Vagina (tissue), 2 donors: ENCODE measurements at regions not wholly inside any gene's neighbourhood (a gene's known extent, or its start where the extent isn't known, plus 50 kb on each side); places are given as distances from the start of the nearest gene placed in this dataset.

Source experiments
- POLR2A ChIP-seq, 2 donors: fragments of 450-650 bp; IDR thresholded peaks; one replicate each; pipeline ENCODE4 v1.6.1; 2017; ENCODE audit warnings: antibody characterized with exemption in 2 of 2, mild to moderate bottlenecking in 2 of 2, moderate library complexity in 2 of 2
- TF ChIP-seq, protein P1 (sequence below), 3 experiments: fragments of 450-650 bp in 2 of 3; fragments of 200-600 bp in 1 of 3; sonication (generic) in 1 of 3; IDR thresholded peaks; one replicate each; pipeline ENCODE4 v1.5.1; 2017 to 2019; ENCODE audit warnings: antibody characterized with exemption in 3 of 3, mild to moderate bottlenecking in 2 of 3, moderate library complexity in 2 of 3

DNA sequence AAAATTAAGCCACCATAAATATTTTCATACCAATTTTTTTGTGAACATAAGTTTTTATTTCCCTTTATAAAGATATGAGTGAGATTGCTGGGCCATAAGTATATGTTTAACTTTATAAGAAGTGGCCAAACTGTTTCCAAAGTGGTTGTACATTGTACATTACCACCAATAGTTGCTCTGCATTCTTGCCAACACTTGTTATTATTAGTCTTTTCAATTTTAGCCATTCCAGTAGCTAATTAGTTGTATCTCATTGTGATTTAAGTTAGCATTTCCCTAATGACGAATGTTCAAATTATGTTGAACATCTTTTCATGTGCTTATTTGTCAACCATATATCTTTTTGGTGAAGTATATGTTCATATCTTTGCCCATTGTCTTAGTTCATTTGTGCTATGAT lies 64.0 kb upstream of the DNAH14 start:
- TF ChIP-seq, protein P1, sequence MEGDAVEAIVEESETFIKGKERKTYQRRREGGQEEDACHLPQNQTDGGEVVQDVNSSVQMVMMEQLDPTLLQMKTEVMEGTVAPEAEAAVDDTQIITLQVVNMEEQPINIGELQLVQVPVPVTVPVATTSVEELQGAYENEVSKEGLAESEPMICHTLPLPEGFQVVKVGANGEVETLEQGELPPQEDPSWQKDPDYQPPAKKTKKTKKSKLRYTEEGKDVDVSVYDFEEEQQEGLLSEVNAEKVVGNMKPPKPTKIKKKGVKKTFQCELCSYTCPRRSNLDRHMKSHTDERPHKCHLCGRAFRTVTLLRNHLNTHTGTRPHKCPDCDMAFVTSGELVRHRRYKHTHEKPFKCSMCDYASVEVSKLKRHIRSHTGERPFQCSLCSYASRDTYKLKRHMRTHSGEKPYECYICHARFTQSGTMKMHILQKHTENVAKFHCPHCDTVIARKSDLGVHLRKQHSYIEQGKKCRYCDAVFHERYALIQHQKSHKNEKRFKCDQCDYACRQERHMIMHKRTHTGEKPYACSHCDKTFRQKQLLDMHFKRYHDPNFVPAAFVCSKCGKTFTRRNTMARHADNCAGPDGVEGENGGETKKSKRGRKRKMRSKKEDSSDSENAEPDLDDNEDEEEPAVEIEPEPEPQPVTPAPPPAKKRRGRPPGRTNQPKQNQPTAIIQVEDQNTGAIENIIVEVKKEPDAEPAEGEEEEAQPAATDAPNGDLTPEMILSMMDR (IDR thresholded peaks at IDR 0.05): no peak
- no peak for TF ChIP-seq POLR2A (IDR thresholded peaks at IDR 0.05)
